RWPE2 (cell line): ENCODE measurements at regions not wholly inside any gene's neighbourhood (a gene's known extent, or its start where the extent isn't known, plus 50 kb on each side); places are given as distances from the start of the nearest gene placed in this dataset.

ENCODE experiments used
- ATAC-seq: fragments of 200-7000 bp; cut with Tn5 transposase; 3 replicates; pipeline ENCODE4 v1.9.1; 2021; ENCODE audit warnings: low read depth
- DNase-seq: peaks from one replicate; pipeline ENCODE4 v3.0.0-alpha.2; 2020; ENCODE audit warnings: low spot score
- H3K27ac ChIP-seq: fragments of 450-650 bp; 2 replicates; pipeline ENCODE4 v1.5.1; 2017; ENCODE audit warnings: mild to moderate bottlenecking; ENCODE audit not compliant: poor library complexity, severe bottlenecking
- H3K27me3 ChIP-seq: fragments of 250-450 bp; sonication (Bioruptor Pico); 2 replicates; pipeline ENCODE4 v1.5.1; 2021; ENCODE audit warnings: mild to moderate bottlenecking, moderate library complexity; ENCODE audit not compliant: insufficient read depth, poor library complexity, severe bottlenecking
- H3K36me3 ChIP-seq: fragments of 250-450 bp; sonication (Bioruptor Pico); 2 replicates; pipeline ENCODE4 v1.5.1; 2020; ENCODE audit warnings: low read depth, mild to moderate bottlenecking, moderate library complexity
- H3K4me1 ChIP-seq: fragments of 250-450 bp; sonication (Bioruptor Pico); 2 replicates; pipeline ENCODE4 v1.5.1; 2021; ENCODE audit warnings: mild to moderate bottlenecking, moderate library complexity; ENCODE audit not compliant: insufficient read depth, poor library complexity, severe bottlenecking
- H3K4me3 ChIP-seq: fragments of 250-450 bp; sonication (Bioruptor Pico); 2 replicates; pipeline ENCODE4 v1.5.1; 2021; ENCODE audit warnings: mild to moderate bottlenecking, moderate library complexity; ENCODE audit not compliant: severe bottlenecking
- H3K9me3 ChIP-seq: fragments of 250-450 bp; sonication (Bioruptor Pico); 2 replicates; pipeline ENCODE4 v1.5.1; 2021; ENCODE audit warnings: mild to moderate bottlenecking, moderate library complexity; ENCODE audit not compliant: severe bottlenecking
- TF ChIP-seq, protein P1 (sequence below): fragments of 450-650 bp; IDR thresholded peaks from one replicate; pipeline ENCODE4 v1.5.1; 2017; ENCODE audit warnings: mild to moderate bottlenecking, moderate library complexity; ENCODE audit not compliant: poor library complexity, severe bottlenecking

DNA sequence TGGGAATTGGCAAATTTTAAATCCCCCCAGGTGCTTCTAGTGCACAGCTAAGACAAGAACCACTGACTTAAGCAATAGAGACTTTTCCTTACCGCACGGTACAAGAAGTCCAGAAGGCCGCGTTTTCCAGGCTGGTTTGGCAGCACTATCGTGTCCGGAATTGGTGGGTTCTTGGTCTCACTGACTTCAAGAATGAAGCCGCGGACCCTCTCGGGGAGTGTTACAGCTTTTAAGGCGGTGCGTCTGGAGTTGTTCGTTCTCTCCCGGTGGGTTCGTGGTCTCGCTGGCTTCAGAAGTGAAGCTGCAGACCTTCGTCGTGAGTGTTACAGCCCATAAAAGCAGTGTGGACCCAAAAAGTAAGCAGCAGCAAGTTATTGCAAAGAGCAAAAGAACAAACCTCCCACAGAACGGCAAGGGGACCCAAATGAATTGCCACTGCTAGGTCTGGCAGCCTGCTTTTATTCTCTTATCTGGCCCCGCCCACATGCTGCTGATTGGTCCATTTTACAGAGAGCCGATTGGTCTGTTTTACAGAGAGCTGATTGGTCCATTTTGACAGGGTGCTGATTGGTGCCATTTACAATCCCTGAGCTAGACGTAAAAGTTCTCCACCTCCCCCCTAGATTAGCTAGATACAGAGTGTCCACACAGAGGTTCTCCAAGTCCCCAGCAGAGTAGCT is 264.5 kb downstream of the PREX1 start:
- H3K36me3 ChIP-seq: no peaks in the 10 kb centered on the region
- H3K9me3 ChIP-seq: no peaks in the 10 kb centered on the region
- no peaks in the 10 kb centered on the region for H3K4me1 ChIP-seq
- TF ChIP-seq, protein P1, sequence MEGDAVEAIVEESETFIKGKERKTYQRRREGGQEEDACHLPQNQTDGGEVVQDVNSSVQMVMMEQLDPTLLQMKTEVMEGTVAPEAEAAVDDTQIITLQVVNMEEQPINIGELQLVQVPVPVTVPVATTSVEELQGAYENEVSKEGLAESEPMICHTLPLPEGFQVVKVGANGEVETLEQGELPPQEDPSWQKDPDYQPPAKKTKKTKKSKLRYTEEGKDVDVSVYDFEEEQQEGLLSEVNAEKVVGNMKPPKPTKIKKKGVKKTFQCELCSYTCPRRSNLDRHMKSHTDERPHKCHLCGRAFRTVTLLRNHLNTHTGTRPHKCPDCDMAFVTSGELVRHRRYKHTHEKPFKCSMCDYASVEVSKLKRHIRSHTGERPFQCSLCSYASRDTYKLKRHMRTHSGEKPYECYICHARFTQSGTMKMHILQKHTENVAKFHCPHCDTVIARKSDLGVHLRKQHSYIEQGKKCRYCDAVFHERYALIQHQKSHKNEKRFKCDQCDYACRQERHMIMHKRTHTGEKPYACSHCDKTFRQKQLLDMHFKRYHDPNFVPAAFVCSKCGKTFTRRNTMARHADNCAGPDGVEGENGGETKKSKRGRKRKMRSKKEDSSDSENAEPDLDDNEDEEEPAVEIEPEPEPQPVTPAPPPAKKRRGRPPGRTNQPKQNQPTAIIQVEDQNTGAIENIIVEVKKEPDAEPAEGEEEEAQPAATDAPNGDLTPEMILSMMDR: no peak
- H3K27me3 ChIP-seq: peaks cover 4% of the 10 kb centered on the region
- no peak for ATAC-seq
- H3K27ac ChIP-seq: no peak overlapping the region
- DNase-seq: no peak
- H3K4me3 ChIP-seq: no peak overlapping the region

DNA sequence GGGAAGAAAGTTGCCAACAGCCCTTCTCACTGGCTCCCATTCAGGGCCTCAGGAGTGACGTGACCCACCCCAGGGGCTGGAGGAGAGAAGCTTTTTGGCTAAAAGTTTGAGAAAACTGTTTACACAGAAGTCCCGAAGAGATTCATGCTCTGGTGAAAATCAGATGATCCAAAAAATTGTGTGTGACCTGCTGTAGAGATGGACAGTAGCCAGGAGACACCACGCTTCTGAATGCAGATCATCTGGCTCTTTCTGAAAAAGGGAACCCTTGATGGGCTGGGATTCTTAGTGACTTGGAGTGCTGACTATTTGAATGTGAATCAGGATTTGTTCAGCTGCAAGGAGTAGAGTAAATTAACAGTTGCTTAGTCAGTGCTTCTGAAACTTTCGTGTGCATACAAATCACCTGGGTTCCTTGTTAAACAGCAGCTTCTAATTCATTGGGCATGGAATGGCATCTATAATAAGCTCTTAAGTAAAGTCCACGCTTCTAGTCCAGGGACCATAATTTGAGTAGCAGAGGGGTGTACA is 265.1 kb downstream of the PREX1 start:
- no peak for ATAC-seq
- no peak for DNase-seq
- Histone ChIP-seq H3K36me3 (no peaks in the 10 kb centered on the region), H3K27me3 (peaks cover 4% of the 10 kb centered on the region), H3K4me3 (no peak overlapping the region), H3K9me3 (no peaks in the 10 kb centered on the region), H3K4me1 (no peaks in the 10 kb centered on the region), H3K27ac (no peak overlapping the region)
- TF ChIP-seq, protein P1: no peak

DNA sequence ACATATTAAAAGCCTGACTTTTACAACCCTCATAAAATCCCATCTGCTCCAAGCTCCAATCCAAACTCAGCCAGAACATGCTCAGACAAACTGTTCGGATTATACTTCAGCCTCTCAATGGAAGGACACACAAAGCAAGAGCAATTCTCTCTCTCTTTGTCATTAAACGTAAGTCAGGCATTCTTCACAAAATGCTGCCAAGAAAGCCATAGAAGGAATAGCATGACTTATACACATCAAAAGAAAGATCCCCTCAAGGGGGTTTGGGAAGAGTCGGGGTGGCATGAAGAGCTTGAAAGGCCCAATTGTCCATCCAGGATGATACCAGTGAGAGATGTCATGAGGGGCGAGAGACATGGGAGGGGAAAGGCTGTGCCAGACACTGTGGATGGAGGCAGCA is 268.9 kb downstream of the PREX1 start:
- H3K4me3 ChIP-seq: no peak overlapping the region
- no peak for DNase-seq
- no peak overlapping the region for H3K27ac ChIP-seq
- H3K36me3 ChIP-seq: no peaks in the 10 kb centered on the region
- no peaks in the 10 kb centered on the region for H3K4me1 ChIP-seq
- H3K9me3 ChIP-seq: no peaks in the 10 kb centered on the region
- ATAC-seq: no peak
- no peaks in the 10 kb centered on the region for H3K27me3 ChIP-seq
- TF ChIP-seq, protein P1: no peak

DNA sequence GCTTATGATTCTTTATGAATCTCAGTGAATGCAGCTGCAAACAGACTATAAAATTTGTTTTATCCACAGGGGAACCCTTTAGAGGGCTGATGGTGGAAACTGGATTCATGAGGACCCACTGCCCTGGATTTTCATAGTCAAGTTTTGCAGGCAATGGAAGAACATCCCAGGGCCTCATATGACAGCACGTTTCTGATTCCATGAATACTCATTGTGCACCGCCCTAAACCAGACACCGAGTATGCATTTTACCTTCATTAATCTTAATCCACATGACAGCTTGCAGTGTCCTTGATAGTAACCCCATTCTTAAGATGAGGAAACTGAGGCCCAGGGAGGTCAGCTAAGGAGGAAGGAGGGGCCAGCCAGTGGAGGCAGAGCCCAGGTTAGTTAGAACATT is 270.4 kb downstream of the PREX1 start:
- no peaks in the 10 kb centered on the region for H3K9me3 ChIP-seq
- H3K36me3 ChIP-seq: no peaks in the 10 kb centered on the region
- DNase-seq (no peak), ATAC-seq (no peak)
- TF ChIP-seq, protein P1: no peak
- H3K27me3 ChIP-seq: no peaks in the 10 kb centered on the region
- H3K4me3 ChIP-seq: no peak overlapping the region
- H3K4me1 ChIP-seq: no peaks in the 10 kb centered on the region
- no peak overlapping the region for H3K27ac ChIP-seq

DNA sequence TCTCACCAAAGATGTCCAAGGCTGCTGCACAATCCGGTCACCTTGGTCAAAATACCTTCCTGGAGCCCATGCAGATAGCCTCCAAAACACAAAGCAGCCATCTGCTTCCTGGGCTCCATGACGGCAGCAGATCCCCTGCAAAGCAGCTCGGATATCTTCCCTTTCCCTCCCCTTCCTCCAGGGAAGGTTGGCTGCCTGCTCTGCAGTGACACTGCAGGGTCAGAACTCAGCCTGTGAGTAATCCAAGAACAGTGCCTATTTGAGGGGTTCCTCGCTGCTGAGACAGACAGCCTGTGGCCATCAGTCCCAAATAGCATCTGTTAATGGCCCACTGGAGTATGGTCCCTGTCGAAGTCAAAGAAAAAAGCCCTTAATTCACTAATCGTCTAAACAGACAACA is 270.8 kb downstream of the PREX1 start:
- Histone ChIP-seq H3K27ac (no peak overlapping the region), H3K4me1 (no peaks in the 10 kb centered on the region), H3K27me3 (no peaks in the 10 kb centered on the region), H3K36me3 (no peaks in the 10 kb centered on the region), H3K9me3 (no peaks in the 10 kb centered on the region), H3K4me3 (no peak overlapping the region)
- TF ChIP-seq, protein P1: no peak
- DNase-seq: no peak
- ATAC-seq: no peak
